GM21390 (cell line): ENCODE measurements at regions not wholly inside any gene's neighbourhood (a gene's known extent, or its start where the extent isn't known, plus 50 kb on each side); places are given as distances from the start of the nearest gene placed in this dataset.

Experiments used
- ATAC-seq: cut with Tn5 transposase; IDR thresholded peaks from one replicate; pipeline ENCODE4 v1.9.1; 2021; ENCODE audit not compliant: unreplicated experiment

GRCh38 chr20:11539450-11539849 is 378.2 kb upstream of the BTBD3 start:
- no peak for ATAC-seq

- no peak for ATAC-seq
Observed at GRCh38 chr20:11540558-11540957, 377.1 kb upstream of the BTBD3 start.

- ATAC-seq, result no peak
Observed at GRCh38 chr20:11542645-11543044, 375.0 kb upstream of the BTBD3 start.

GRCh38 chr20:11544029-11544678 is 373.5 kb upstream of the BTBD3 start:
- peak; percentile 84 for ATAC-seq

GRCh38 chr20:11546939-11547338 is 370.8 kb upstream of the BTBD3 start:
- ATAC-seq, result no peak

- no peak for ATAC-seq
Observed at GRCh38 chr20:11549172-11550103, 368.3 kb upstream of the BTBD3 start.

- no peak for ATAC-seq
Observed at GRCh38 chr20:11550657-11551338, 366.9 kb upstream of the BTBD3 start.

GRCh38 chr20:11551479-11551878 is 366.2 kb upstream of the BTBD3 start:
- ATAC-seq, result no peak

GRCh38 chr20:11553603-11554002 is 364.1 kb upstream of the BTBD3 start:
- ATAC-seq, result no peak

GRCh38 chr20:11555510-11555909 is 362.2 kb upstream of the BTBD3 start:
- no peak for ATAC-seq

- ATAC-seq, result no peak
Observed at GRCh38 chr20:11556410-11556809, 361.3 kb upstream of the BTBD3 start.

- ATAC-seq, result no peak
Observed at GRCh38 chr20:11564491-11564890, 353.2 kb upstream of the BTBD3 start.

GRCh38 chr20:11569163-11569562 is 348.5 kb upstream of the BTBD3 start:
- ATAC-seq, result no peak

GRCh38 chr20:11573507-11573906 is 344.2 kb upstream of the BTBD3 start:
- no peak for ATAC-seq

- no peak for ATAC-seq
Observed at GRCh38 chr20:11581271-11581670, 336.4 kb upstream of the BTBD3 start.

- no peak for ATAC-seq
Observed at GRCh38 chr20:11582060-11582459, 335.6 kb upstream of the BTBD3 start.

- no peak for ATAC-seq
Observed at GRCh38 chr20:11585752-11586352, 331.8 kb upstream of the BTBD3 start.

- ATAC-seq, result no peak
Observed at GRCh38 chr20:11588875-11589274, 328.8 kb upstream of the BTBD3 start.

GRCh38 chr20:11591965-11592364 is 325.7 kb upstream of the BTBD3 start:
- no peak for ATAC-seq

GRCh38 chr20:11604339-11604738 is 313.4 kb upstream of the BTBD3 start:
- no peak for ATAC-seq

GRCh38 chr20:11607047-11607446 is 310.6 kb upstream of the BTBD3 start:
- ATAC-seq, result no peak
